ENCODE measurements at regions not wholly inside any gene's neighbourhood (a gene's known extent, or its start where the extent isn't known, plus 50 kb on each side); places are given as distances from the start of the nearest gene placed in this dataset.

DNA sequence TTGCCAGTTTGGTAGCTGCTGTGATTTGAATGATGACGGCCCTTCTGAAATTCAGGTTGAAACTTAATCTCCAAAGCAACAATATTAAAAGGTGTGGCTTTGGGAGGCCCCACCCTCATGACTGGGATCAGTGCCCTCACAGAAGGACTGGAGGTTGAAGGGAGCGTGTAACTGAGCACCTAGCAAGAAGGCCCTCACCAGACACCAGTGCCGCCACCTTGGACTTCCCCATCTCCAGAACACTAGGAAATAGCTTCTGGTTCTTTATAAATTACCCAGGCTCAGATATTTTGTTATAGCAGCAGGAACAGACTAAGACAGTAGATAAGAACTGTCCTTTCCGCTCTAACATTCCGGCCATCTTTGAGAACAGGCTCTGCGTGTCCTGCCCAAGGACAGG is 243.1 kb downstream of the DLL1 start:
- no peak for DNase-seq
- TF ChIP-seq, protein P1, sequence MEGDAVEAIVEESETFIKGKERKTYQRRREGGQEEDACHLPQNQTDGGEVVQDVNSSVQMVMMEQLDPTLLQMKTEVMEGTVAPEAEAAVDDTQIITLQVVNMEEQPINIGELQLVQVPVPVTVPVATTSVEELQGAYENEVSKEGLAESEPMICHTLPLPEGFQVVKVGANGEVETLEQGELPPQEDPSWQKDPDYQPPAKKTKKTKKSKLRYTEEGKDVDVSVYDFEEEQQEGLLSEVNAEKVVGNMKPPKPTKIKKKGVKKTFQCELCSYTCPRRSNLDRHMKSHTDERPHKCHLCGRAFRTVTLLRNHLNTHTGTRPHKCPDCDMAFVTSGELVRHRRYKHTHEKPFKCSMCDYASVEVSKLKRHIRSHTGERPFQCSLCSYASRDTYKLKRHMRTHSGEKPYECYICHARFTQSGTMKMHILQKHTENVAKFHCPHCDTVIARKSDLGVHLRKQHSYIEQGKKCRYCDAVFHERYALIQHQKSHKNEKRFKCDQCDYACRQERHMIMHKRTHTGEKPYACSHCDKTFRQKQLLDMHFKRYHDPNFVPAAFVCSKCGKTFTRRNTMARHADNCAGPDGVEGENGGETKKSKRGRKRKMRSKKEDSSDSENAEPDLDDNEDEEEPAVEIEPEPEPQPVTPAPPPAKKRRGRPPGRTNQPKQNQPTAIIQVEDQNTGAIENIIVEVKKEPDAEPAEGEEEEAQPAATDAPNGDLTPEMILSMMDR (IDR thresholded peaks at IDR 0.05) = no peak
- TF ChIP-seq POLR2A (IDR thresholded peaks at IDR 0.05) = no peak

DNA sequence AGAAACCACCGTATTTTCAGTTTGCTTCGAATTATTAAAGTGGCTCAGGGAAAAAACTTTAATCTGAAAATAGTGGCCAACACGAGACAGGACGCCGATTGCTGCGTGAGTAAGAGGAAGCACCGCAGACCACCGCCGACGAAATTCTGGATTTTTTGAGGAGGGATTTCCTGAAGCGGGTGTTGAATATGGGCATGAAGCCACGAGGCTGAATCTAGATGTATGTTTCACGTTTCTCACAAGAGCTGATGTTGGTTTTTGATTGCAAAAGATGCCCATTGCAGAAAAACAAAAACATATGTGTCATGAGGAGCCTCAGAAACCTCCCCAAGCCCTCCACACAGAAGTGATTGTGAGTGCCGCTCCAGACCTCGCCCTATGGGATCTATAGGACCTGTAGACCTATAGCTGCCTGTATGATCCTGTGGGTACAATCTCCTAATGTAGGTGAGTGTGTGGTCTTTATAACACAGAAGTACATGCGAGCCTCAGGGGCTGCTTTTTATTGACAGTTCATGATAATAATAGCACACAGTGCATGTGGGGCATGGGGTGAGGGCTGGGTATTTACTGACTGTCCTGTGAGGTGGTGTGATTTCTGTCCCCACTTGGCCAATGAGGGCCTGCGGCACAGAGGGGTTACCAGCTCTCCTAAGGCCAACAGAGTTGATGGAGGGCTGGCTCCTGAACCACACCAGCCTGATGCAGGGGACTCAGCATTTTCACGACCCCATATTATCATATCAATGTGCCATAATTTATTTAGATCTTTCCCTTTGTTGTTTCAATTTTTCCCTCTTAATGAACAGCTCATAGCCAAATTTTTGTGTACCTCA is 243.9 kb downstream of the DLL1 start:
- intact Hi-C loops (cut with DNase I) = no loop called here
- DNase-seq = peak in 3 of 4 donors; percentile 4 to 57 (median 7)
- no peak overlapping the region for H3K27ac ChIP-seq

More for the DNA sequence above, 243.1 kb downstream of the DLL1 start:
- WGBS, 2 donors = 95 to 96% methylated on average over 6 of the region's 6 CpGs
- H3K27me3 ChIP-seq = no peaks in the 10 kb centered on the region
- peak overlapping the region in 1 of 4 donors; percentile 52 for H3K27ac ChIP-seq
- intact Hi-C loops (cut with DNase I) = no loop called here
- no peaks in the 10 kb centered on the region for H3K4me1 ChIP-seq
- ATAC-seq = no peak
- H3K36me3 ChIP-seq (replicated peaks in 1 of 2; ENCODE audit: insufficient read depth in 1 of 2, low read depth in 2 of 2) = no peaks in the 10 kb centered on the region
- no peaks in the 10 kb centered on the region for H3K9me3 ChIP-seq
- no peak overlapping the region for H3K4me3 ChIP-seq

DNA sequence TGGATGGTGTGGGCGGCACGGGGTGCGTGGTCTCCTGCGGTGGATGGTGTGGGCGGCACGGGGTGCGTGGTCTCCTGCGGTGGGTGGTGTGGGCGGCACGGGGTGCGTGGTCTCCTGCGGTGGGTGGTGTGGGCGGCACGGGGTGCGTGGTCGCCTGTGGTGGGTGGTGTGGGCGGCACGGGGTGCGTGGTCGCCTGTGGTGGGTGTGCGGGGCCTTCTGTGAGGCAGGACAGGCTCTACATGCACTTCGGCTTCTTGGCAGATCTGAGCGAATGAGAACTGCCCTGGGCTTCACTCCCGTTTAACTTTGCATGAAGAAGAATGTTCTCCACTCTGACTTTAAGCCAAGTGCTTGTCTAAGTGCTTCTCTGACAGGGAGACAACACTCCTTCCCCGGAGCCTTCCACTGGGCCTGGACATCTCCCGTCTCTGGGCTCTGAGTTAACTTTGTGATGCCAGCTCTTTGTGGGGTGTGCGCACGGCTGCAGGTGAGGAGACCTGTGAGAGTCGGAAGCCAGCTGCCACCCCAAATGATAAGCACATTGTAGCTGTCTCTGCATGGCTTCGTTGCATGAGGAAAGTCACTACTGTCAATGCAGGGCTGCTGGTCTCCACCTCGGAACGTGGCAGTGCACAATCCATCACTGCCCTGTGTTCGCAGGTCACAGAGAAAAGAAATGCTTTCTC is 244.8 kb downstream of the DLL1 start:
- no peaks in the 10 kb centered on the region for H3K4me1 ChIP-seq
- no peaks in the 10 kb centered on the region for H3K36me3 ChIP-seq (replicated peaks in 1 of 2; ENCODE audit: insufficient read depth in 1 of 2, low read depth in 2 of 2)
- intact Hi-C loops (cut with DNase I) = no loop called here
- no peaks in the 10 kb centered on the region for H3K9me3 ChIP-seq
- no peak for ATAC-seq
- TF ChIP-seq, protein P1 (IDR thresholded peaks at IDR 0.05) = no peak
- TF ChIP-seq POLR2A (IDR thresholded peaks at IDR 0.05) = no peak
- H3K27me3 ChIP-seq = no peaks in the 10 kb centered on the region
- no peak overlapping the region for H3K4me3 ChIP-seq
- H3K27ac ChIP-seq = no peak overlapping the region
- DNase-seq = peak in 1 of 4 donors; percentile 12
- WGBS, 2 donors = 65 to 79% methylated on average over 32 to 33 of the region's 33 CpGs

More for the DNA sequence above, 243.9 kb downstream of the DLL1 start:
- WGBS, 2 donors = 64 to 70% methylated on average over 18 of the region's 18 CpGs
- H3K27me3 ChIP-seq = no peaks in the 10 kb centered on the region
- H3K9me3 ChIP-seq = no peaks in the 10 kb centered on the region
- H3K36me3 ChIP-seq (replicated peaks in 1 of 2; ENCODE audit: insufficient read depth in 1 of 2, low read depth in 2 of 2) = no peaks in the 10 kb centered on the region
- no peaks in the 10 kb centered on the region for H3K4me1 ChIP-seq
- H3K4me3 ChIP-seq = no peak overlapping the region
- TF ChIP-seq POLR2A (IDR thresholded peaks at IDR 0.05) = no peak
- TF ChIP-seq, protein P1 (IDR thresholded peaks at IDR 0.05) = no peak
- ATAC-seq = no peak

DNA sequence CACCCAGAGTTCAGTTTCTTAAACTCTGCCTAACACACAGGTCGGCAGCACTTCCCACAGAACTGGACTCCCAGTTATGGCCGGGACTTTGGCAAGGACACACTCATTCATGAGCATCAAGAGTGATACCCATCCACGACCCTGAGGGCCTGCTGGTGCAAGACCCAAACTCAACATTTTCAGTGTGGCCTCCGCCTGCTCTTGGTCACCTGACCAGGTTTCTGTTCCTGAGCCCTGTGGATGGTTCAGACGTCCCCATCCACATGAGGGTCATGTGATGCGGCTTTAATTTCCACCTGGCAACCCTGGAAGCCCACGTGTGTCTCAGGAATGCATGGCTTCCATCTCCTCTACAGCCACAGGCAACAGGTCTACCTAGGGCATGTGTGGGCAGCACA is 245.3 kb downstream of the DLL1 start:
- Histone ChIP-seq H3K4me1 (no peaks in the 10 kb centered on the region), H3K27ac (no peak overlapping the region), H3K36me3 (replicated peaks in 1 of 2; ENCODE audit: insufficient read depth in 1 of 2, low read depth in 2 of 2) (no peaks in the 10 kb centered on the region), H3K4me3 (no peak overlapping the region), H3K27me3 (no peaks in the 10 kb centered on the region), H3K9me3 (no peaks in the 10 kb centered on the region)
- 53 to 71% methylated on average over 2 to 7 of the region's 7 CpGs for WGBS, 2 donors
- TF ChIP-seq POLR2A (IDR thresholded peaks at IDR 0.05) = no peak
- TF ChIP-seq, protein P1 (IDR thresholded peaks at IDR 0.05) = no peak
- DNase-seq (no peak), ATAC-seq (no peak)
- intact Hi-C loops (cut with DNase I) = no loop called here

All from body of pancreas (tissue), 4 donors.